Activated effector memory CD4-positive, alpha-beta T cell treated with Interleukin-2 at 50 U/mL for 16 hours (primary cell): ENCODE measurements at regions not wholly inside any gene's neighbourhood (a gene's known extent, or its start where the extent isn't known, plus 50 kb on each side); places are given as distances from the start of the nearest gene placed in this dataset.

Experiments used
- DNase-seq: peaks from one replicate; pipeline ENCODE4 v3.0.0-alpha.2; 2020

DNA sequence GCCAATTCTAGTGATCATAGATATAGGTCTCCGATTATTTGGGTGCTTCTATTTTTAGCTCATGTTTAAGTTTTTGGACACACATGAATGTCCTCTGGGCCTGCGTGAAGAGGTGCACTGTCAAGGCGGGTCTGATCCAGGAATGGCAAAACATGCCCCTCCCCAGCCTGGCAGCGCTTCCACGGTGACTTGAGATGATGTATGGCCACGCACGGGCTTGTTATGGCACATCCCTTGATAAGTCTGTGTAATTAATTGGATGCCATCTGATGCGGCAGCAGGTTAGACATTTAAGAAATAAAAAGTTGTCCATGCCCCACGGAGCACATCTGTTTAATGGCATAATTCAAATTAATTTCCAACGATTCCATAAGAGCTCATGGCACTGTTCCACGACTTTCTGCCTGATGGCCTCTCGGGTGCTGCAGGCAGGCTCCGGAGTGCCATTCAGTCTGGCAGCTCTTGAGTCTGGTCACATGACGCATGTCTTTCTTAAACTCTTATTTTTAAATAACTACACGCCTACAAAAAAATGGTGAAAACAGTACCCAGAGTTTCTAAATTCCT lies 151.4 kb downstream of the ACKR3 start:
- DNase-seq, result no peak

DNA sequence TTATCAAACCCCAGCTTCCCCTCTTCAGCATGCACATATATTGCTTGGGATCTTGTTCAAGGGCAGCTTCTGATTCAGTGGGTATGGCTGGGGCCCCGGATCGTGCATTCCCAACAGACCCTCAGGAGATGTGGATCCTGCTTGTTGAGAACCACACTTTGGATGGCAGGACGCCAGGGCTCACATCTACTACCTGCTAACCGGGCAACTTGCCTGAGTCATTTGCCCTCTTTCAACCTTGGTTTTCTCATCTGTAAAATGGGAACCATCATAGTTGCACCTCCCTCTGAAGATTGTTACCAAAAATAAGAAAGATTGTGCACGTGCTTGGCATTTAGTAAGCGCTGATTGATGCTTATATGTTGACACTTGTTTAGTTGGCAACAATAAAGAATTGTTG lies 154.6 kb downstream of the ACKR3 start:
- DNase-seq, result no peak

DNA sequence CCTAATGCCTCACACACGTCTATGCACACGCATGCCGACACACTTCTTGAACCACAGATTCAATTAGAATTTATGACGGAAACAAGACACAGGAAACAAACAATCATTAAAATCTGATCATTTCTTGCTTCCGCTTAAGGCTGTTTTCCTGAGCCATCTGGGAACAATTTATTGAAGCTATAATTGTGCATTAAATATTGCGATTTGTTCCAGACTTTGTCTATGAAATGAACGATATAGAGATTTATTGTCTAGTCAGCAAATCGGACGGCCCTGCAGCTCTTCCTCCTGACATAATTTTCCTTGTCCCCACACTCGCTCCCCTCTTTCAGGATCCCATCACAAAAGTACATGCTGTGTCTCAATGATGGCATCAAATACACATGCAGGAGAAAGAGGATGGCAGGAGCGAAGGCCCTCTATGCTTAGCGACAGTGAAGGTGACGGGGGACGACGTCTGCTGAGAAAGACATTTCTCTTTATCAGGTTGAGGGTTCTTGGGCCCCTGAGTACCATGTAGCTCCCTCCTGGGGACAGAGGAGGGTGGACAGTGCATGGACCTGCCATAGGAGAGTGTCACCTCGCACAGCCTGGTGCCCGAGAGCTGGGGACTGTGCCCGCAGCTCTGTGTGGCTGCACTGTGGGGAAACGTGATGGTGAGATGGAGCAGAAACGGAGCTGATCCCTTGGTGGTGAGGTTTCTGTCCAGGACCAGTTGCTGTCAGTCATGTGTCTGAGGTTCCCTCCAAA lies 157.3 kb downstream of the ACKR3 start:
- DNase-seq, result no peak

DNA sequence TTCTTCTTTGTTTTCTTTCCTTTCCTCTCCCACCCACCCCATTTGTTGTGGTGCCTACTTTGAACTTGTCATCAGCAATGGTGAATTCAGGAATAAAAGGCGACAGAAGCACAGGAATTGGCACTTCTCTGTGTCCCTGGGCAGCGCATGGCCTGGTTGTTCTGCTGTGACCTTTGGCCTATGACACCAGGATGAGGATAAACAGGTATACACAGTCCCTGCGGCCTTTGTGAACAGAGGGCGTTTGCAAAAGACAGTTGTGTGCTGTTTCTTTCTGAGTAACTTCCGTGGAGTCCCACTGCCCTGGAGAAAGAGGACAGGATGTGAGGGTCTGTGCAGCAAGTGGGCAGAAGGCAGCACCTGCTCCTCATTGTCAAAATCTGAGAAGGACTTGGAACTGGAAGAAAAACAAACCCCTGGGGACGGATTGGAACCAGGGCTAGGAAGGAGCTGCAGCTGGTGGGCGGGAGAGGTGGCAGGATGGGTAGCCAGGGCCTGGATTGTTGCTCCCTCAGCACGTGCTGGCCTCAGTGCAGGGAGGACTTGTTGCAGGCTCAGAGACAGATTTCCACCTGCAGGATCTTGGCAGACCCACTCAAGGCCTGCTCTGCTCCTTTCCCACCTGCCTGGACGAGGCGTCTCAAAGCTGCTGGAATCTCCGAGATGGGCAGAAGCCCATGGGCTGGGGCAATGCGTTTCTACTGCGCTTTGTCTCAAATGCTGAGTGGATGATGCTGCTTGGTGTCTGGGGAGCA lies 159.5 kb downstream of the ACKR3 start:
- DNase-seq, result no peak

DNA sequence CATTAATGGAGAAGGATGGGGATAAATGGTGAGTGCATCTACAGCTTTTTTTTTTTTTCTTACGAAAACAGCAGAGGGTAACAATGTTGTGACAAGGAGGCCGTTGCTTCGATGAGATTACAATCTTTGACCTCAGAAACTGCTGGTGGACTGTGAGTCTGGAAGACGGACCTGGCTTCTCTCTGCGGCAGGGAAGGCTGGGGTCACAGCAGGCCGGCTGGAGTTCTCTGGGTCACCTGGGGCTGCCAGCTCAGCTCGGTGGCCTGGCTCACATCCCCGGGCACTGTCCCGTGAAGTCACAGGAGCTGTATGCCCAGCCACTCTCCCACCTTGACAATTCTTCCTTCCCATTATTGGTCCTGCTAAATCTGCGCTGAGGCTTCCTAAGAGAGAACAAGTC lies 160.8 kb downstream of the ACKR3 start:
- no peak for DNase-seq

DNA sequence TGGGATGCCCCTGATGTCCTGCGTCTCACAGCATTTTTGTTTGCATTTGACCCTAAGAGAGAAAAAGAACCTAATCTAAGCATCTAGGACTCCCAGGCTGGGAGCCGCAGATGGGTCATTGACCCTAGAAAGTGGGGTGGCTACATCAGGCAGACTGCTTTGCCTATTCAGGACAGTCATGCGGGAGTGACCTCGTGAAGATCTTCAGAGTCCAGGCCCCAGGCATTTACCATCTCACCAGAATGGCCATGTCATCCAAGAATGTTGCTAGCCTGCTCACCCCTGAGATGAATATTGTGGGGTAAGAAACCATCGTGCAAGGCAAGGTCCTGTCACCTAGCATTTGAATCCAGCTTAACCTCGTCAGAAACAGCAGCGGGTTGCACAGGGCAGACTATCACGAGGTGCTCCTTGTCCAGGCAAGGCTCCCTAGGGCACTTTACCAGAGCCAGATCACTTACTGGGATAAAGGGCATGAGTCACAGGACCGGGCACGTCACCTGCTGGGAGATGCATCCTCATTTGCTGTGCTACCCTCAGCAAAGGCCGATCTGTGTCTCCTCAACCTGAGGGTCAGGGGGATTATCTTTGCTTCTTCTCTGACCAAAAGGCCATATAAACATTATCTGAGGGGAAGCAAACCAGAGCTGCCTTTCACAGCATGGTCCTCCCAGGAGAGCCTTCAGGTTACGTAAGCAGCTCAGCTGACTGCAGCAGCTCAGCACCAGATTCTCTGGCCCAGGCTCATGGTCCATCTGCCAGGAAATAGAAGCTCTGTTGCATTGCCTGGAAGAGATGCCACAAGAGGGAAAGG lies 162.3 kb downstream of the ACKR3 start:
- DNase-seq, result no peak

DNA sequence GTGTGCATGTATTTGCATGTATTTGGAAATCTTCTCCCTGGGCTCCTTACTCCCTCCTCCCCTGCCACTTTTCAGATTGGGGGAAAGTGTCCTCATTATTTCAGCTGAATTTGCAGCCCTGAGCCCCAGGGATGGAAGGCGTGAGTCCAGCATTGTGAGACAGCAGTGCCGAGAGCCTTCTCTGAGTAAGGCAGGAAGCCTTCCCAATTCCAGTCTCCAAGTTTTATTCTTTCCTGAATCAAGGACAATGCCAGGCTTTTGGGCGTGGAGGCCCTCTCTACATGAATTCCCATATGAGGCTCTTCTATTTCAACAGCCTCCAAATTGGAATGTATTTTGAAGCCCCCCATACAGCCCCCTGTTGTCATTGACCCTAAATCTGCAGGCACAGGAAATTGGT lies 163.5 kb downstream of the ACKR3 start:
- DNase-seq, result no peak

DNA sequence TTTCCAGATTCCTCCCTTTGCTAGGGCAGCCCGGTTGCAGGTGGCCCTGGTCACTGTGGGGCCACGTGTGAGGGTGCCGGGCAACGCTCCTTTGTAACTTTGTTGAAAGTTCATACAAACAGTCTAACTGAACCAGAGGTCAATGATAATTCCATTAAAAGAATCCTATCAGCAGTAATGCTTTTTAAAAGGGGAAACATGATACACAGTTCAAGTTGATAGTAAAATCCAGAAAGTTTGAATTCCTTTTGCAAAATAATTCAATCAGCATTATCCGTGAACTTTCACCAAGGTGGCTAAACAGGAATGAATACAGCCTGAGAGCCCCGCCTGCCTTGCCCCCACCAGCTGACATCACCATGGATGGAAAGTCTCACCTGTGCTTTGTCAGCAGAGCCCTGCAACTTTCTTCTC lies 166.2 kb downstream of the ACKR3 start:
- DNase-seq, result no peak

DNA sequence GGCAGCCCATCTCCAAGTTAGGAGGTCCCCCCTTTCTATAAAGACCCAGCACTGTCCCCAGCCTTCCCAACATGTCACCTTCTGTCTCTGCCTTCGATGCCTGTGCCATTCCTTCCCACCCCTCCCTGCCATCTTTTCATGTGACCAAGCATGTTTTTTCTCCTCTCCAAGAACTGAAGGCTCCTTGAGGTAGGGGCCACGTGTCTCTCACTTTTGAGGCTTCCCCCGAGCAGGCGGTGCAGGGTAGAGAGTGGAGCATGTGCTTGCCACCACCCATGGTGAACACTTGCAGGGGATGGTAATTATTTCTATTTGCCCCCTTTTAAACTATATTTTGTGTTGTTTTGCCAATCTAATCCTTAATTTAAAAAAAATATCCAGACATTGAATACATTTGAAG lies 168.4 kb downstream of the ACKR3 start:
- DNase-seq, result no peak

DNA sequence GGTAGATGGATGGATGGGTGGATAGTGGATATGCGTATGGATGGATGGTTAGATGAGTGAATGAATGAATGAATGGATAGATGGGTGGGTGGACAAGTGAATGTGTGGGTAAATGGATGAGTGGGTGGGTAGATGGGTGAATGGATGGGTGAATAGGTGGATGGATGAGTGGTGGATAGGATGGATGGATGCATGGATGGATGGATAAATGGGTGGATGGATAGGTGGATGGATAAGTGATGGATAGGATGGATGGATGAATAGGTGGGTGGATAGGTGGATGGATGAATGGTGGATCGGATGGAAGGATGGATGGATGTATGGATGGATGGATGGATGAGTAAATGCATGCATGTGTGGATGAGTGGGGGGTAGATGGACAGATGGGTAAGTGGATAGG lies 169.3 kb downstream of the ACKR3 start:
- no peak for DNase-seq

DNA sequence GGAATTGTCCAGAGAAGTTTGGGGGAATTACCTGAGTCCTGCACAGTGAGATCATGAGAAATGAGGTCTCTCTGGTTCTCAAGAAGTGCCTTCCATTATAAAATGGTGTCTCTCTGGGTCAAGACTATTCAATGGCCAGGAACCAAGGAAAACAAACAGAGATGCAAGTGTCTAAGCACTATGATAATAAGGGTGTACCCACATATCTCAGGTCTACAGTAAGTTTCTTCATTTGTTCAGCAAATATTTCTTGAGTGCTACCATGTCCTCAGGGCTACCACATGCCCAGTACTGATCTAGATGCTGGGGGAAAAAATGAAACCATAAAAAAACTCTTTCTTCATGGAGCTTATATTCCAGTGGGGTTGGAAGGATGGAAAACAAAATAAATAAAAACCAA lies 170.0 kb downstream of the ACKR3 start:
- DNase-seq, result no peak

DNA sequence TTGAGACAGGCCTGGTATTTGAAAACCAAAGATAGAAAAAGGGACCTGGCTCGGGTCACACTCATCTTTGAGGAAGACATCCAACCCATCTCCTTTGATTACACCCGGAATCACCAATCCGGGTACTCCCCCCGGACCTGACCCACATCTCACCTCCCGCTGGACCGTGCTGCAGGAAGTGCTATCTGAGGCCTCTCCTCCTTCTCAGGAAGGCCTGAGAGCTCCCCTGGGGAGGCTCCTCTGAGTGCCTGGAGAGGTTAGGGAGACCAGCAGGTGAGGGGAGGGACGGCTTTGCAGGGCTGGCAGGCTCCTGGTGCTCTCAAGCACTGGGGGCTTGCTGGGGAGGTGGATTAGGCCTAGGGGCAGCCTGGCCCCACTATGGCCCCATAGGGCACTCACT lies 170.9 kb downstream of the ACKR3 start:
- no peak for DNase-seq

DNA sequence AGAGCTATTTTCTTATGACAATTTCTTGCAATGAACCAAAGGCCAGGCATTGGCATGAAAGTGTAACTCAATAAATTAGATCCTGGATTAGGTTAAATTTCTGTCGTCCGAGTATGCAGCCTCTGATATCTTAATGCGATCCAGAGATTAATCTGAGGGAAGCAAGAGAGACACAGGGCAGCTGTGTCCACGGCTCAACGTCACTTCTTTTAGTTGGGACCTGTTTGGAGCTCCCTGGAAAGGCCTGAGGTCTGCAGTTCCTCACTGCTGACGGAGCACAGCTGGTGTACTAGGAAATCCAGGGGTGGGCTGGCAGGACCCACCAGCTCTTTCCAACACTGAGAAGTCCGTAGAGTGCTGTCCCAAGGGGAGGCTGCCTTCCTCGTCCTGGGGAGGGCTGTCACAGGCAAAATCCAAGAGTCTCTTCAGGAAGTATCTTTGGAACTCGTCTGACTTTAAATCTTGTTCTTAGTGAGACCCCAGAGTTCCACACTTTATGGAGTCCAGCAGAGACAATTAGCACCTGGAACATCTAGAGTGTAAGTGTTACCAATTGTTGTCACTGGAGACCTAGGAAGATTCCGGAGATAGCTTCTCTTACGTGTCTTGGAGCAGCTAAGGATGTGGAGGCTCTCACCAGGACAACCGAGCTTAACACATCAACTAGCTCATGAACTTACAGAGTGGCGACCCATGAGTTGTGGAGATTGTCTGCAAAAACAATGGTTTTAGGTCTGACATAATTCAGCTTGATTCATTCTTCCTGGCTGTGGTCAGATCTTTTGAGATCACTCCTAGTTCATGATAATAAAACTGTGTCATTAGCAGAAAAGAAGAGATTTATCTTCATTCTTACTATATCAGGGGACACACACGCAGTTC lies 173.7 kb downstream of the ACKR3 start:
- DNase-seq, result no peak

DNA sequence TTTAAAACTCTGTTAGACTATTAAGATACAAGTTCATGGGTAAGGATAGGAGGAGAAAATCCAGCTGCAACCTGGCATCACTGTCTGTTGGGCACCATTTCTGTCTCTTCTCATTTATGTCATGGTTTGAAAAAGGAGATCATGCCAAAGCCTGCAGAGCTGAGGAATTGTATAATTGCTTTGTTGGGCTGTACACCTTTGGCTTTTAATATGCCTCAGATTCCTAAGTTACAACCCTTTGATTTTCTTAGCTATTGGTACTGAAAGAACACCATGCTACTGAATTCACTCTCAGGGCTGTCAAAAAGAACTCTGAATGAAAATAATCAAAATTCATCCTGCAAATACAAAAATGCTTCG lies 174.3 kb downstream of the ACKR3 start:
- no peak for DNase-seq

DNA sequence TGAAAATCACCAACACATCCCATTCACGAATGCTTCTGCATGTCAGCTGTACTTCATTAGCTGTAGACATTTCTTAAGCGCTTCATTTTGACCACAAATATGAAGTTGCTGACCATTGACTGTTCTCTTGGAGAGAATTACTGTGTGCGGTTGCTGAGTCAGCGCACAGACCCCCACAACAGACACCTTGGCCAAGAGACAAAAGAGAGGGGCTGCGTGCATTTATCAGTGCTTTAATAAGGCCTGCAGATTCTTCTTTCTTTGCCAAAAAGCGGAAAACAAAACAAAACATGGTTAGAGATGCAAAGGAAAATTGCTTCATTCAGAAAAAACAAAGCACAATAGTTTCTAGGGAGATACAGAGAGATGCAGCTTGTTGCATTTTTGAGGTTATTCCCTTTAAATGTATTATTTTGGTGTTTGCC lies 174.7 kb downstream of the ACKR3 start:
- no peak for DNase-seq

DNA sequence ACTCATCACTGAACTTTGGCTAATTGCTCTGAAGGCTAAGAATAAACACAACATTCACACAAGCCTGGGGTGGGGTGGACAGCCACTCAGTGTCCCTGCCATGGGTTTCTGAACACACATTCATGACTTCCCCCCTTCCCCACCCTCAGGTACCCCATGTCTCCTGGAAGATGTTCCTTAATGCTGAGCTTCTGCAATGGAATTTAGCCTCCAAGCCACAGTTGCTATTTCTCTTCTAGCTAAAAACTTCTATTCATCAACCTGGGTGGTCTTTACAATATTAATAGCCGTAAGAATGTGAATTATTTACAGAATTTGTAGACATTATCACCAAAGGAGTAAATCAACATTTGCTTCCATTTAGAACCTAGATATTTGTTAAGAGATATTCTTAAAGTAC lies 175.1 kb downstream of the ACKR3 start:
- no peak for DNase-seq

DNA sequence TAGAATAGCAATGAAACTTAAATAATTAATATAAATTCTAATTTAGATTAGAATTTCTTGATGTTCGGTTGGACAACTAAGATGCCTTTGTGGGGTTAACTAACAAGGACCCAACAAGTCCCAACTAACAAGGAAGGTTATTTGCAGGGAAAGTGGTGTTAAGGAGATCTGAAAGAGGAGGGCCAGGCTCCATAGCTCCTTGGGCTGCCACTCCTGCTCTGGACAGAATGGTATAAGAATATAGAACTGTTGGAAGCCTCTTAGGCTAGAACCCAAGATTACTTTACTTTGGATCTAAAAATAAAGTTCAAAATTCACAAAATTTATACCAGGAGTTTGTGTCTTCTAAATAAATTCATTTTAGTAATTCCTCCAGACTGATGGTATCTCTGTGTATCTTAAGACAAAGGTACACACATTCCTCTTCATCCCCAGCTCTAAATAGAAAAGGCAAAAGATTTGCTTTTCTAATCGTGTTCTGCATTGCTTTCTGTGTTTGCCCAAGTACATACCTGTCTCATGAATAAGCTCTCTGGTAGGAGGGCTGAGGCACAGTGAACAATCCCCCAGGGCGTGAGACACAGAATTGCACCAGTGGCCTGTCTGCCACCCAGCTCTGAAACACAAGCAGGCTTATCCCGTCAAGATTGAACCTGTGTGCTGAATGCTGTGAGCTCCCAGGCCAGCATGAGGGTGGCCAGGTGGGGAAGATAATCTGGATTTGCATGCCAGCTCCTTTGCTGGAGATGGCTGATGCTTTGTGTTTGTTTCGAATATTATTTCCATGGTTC lies 176.0 kb downstream of the ACKR3 start:
- no peak for DNase-seq

DNA sequence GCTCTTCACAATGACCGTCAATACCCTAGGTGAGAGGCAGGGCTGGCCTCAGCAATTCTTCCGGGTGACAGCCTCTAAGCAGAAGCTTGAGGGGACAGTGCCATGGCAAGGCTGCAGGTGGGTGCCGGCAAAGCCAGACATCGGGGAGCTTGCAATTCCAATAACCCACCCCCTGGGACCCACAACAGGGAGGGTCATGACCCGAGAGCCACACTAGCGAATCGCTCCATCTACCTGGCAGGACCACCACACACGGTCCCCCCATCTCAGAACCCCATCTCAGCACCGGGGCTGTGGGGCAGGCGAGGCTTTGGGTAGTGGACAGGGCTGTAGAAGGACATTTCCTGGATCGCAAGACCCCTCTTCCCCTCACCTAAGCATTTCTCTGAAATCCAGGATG lies 177.2 kb downstream of the ACKR3 start:
- DNase-seq, result no peak

DNA sequence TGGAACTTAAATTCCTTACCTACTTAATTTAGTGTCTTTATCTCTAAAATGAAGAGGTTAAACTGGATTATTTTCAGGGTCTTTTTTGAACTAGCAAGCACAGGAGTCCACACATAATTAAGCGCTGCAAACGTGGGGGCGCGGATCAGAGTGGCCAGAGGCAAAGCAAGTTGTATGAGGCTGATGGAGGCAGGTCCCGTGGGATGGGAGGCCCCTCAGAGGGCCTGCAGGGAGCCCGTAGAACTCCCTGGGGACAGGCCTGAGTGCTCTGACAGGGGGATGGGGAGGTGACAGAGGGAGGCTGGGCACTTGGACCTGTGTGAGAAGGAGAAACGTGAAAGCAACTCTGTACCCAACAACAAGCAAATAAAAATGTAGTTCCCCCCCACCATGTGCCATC lies 177.8 kb downstream of the ACKR3 start:
- no peak for DNase-seq

DNA sequence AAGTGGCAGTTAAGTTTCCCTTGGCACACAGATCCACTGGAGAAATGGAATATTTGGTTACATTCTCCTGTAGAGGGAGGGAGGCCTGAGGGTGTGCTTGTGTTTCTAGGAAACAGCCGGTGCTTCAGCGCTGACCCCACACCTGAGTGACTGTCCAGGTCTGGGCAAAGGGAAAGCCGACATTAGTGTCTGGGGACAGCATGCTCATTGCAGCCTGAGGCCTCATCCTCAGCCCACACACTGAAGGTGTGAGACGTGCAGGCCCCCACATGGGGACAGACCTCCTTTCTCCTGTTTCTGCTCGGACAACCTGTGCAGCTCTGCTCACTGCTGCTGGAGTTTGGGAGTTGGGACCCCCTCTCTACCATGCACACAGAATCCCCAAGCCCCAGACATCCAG lies 178.3 kb downstream of the ACKR3 start:
- no peak for DNase-seq

DNA sequence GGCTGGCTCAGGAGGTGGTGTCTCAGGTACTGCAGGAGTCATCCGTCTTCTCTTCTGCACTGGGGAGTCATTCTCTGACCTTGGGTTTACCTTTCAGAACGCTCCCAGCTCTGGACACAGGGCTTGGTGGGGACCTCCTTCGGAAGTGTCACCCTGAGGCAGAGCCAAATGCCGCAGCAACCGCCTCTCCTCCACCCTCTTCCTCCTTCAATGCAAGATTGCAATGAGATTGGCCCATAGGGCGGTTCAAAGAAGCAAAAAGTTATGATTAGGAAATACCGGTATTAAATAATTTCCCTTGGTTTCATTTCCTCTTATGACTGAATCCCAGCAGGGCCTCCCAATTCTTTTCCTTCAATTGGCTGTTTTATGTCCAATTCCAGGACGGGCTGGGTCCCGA lies 178.8 kb downstream of the ACKR3 start:
- DNase-seq, result no peak

DNA sequence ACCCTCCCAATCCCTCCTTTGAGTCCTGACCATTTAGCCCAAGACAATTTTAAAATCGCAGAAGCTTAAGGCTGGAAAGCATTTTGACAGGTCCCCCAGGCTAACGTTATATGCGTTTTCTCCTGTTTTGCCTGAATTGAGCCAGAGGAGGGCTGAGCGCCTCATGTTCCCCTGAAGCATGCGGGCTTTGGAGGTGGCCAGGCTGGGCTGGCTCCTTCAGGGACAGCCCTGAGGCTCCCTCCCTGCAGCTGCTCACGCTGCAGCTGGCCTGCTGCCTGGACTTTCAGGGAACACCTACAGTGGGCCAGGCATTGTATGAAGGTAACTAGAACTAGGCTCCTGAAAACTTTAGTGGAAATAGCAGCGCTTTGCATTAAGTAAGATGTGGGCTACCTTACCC lies 179.2 kb downstream of the ACKR3 start:
- DNase-seq, result no peak
